HG03558 (cell line): ENCODE measurements at regions not wholly inside any gene's neighbourhood (a gene's known extent, or its start where the extent isn't known, plus 50 kb on each side); places are given as distances from the start of the nearest gene placed in this dataset.

ENCODE experiments used
- ATAC-seq: cut with Tn5 transposase; IDR thresholded peaks from one replicate; pipeline ENCODE4 v1.9.1; 2021; ENCODE audit warnings: moderate number of reproducible peaks; ENCODE audit not compliant: unreplicated experiment; ENCODE audit errors: extremely low read depth

DNA sequence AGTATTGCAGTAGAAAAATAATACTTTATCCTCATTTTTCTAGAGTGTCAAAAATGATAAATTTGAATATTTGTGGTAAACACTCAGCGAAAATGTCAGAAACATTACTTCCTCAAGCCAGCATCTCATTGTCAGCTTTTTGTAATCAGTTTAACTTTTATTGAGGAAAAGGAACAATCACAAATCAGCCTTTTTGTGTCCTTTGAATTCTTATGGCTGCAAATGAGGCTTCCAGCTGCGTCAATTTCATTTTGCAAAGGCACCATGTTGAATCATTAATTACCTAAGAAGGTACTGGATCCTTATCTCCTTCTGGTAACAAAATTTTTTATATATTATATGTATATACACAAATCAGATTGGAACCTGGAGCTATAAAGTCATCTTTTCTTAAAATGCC is 442.6 kb upstream of the CPEB2 start:
- no peak for ATAC-seq

DNA sequence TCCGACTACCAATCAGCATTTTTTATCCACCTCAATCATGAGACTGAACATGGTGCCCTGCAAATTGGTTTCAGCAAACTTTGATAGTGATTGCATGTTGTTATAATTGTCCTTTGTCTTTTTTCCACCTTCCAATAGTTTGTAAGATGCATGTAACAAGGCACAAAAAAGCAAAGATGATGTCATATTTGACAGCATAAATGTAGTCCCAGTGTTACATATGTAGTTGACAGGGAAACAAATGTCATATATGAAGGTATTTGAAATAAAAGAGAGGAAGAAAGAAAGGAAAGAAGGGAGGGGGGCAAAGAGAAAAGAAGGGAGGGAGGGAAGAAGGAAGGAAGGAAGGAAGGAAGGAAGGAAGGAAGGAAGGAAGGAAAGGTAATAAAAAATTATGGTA is 441.7 kb upstream of the CPEB2 start:
- ATAC-seq: no peak

GRCh38 chr4:14562901-14563300 is 439.4 kb upstream of the CPEB2 start:
- ATAC-seq: no peak

- no peak for ATAC-seq
These were observed 438.0 kb upstream of the CPEB2 start for GRCh38 chr4:14564281-14564680.

- ATAC-seq: no peak
These were observed 435.8 kb upstream of the CPEB2 start for GRCh38 chr4:14566518-14566917.

GRCh38 chr4:14568351-14568750 is 433.9 kb upstream of the CPEB2 start:
- no peak for ATAC-seq

DNA sequence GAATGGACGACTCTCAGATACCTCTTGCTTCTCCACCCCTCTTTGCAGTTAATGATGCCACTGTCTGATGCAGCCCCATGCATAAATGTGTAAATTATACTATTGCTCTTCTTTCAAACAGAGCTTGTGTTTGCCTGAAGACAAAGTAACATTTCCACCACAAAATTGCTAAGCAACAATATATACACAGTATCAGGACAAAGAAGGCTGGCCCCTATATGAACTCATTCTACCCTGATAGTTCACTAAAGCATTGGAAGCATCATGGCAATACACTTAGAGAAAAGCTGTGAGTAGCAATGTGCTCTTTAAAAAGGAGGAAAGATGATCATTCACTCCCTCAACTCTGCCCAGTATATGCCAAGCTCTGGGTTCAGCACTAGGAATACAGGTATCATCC is 427.0 kb upstream of the CPEB2 start:
- ATAC-seq: no peak

GRCh38 chr4:14575919-14576318 is 426.4 kb upstream of the CPEB2 start:
- no peak for ATAC-seq

- ATAC-seq: no peak
These were observed 422.2 kb upstream of the CPEB2 start for GRCh38 chr4:14580061-14580460.

DNA sequence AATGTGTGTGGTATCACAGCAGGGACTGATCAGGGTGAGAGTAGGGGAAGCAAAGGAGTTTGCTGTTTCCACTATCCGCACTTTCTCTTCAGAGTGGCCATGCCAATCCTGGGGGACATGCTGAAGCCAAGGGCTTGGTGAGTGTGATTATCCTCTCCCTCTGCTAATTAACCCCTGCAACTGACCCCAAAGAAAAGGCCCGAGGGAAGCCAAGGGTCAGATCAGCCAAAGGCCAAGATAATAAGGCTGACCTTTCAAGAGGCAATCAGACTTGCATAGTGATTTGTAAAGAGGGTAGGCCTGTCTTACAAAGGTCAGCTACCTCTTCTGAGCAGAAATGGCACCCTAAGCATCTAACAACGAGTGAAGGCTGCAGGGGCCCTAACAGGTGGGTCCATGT is 420.5 kb upstream of the CPEB2 start:
- no peak for ATAC-seq

GRCh38 chr4:14582677-14583076 is 419.6 kb upstream of the CPEB2 start:
- no peak for ATAC-seq

DNA sequence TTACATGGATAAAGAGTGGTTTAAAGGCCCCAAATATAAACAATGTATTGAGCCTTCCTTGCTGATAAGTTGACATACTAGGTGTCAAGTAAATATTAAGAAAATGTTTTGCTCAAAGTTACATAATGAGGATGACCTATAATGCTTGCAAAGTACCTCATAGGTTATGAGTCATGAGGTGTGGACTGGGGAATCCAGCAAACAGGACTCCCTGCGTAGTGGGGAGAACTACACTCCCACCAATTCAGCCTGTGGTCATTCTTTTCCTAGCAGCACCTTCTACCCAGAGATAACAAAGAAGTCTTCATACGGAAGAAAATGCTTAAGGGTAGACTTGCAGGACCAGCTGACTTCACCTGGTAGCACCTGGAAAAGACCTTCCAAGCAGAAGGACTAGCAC is 418.9 kb upstream of the CPEB2 start:
- ATAC-seq: no peak

GRCh38 chr4:14583752-14584151 is 418.5 kb upstream of the CPEB2 start:
- no peak for ATAC-seq

- no peak for ATAC-seq
These were observed 409.3 kb upstream of the CPEB2 start for GRCh38 chr4:14592950-14593349.

- no peak for ATAC-seq
These were observed 406.3 kb upstream of the CPEB2 start for GRCh38 chr4:14596028-14596427.

DNA sequence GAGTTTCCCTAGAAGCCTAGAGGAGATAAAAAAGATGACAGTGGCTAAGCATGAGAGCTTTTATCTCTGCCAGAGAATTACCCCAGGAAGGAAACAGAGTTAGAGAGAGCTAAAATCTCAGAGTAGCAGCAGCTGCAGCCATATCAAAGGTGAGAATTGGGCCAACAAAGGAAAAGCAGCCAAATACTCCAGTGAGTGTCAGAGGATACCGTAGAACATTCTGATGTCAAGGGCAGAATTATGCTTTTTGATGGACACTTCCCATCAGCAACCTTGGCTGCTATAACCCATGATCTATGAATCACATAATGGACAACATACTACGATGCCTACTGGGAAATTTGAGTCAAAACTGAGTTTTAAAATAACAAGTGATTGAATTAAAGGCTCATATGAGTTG is 405.8 kb upstream of the CPEB2 start:
- no peak for ATAC-seq

GRCh38 chr4:14596904-14597303 is 405.4 kb upstream of the CPEB2 start:
- no peak for ATAC-seq

DNA sequence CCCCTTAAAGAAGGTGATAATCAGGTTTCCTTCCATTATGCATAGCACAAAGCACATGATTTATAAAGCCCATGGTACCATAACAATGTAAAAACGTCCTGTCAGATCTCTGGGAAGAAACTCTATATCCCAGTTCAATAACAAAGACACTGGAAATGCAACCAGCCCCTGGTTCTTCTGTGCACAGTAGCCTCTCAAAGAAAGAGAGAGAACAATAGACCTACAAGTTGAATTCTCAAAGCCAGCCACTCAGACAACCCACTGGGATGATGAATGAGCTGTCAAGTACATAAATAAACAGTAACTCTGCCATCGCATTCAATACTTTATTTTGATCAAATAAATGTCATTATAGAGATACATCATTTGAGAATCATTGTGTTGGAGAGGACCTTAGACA is 400.1 kb upstream of the CPEB2 start:
- no peak for ATAC-seq

DNA sequence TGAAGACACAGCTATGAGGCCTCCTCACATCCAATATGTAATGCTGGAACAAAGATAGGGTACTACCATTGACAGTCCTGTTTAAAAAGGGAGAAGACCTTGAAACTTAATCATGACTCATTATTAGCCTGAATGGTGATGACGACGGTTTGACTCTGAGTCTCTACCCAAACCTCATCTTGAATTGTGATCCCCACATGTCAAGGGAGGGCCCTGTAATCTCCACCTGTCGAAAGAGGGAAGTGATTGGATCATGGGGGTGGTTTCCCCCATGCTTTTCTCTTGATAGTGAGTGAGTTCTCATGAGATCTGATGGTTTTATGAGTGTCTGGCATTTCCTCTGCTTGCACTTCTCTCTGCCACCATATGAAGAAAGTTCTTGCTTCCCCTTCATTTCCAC is 395.3 kb upstream of the CPEB2 start:
- ATAC-seq: no peak

GRCh38 chr4:14607578-14607977 is 394.7 kb upstream of the CPEB2 start:
- no peak for ATAC-seq

GRCh38 chr4:14608630-14609029 is 393.7 kb upstream of the CPEB2 start:
- ATAC-seq: no peak

DNA sequence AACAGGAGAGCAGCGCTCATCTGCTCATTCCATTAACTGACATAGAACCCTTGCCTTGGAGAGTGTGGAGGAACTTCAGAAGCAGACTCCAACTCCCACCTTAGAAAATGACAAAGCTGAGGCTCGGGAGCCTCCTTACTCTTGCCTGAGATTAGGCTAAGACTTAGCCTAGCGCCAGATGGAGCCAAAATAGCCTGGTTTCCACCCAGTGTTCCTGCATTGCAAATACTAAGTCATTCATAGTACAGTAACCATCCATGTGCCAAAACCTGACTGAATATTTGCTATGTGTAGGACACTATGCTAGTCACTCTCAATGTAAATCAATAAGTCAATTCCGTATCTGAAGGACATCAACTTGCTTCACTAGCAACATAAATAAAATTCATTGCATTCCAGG is 387.4 kb upstream of the CPEB2 start:
- ATAC-seq: no peak

- no peak for ATAC-seq
These were observed 386.6 kb upstream of the CPEB2 start for GRCh38 chr4:14615671-14616070.
